ENCODE measurements at regions not wholly inside any gene's neighbourhood (a gene's known extent, or its start where the extent isn't known, plus 50 kb on each side); places are given as distances from the start of the nearest gene placed in this dataset.
A peak's percentile ranks its signal among the peaks of the same experiment; 100 is the strongest.
"Not testable (repeated sequence)": the region's sequence is repeated elsewhere in the genome, so short reads cannot be mapped to it uniquely, and the experiment has no call there.

DNA sequence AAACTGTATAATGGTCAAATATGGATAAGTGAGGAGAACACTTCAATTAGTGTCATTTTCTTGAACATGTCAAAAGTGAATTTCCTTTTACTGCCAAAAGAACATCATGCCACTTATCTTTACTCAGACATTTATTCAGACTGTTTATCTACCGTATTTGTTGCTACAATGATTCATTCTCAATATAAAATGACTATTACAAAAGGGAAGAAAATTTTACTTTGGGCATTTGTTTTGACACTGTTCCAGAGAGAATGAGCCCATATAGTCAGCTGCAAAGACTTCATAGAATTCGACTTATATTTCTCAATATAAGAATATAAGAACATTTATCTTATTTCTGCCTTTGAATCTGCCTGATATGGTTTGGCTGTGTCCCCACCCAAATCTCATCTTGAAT is 1699.1 kb downstream of the BRINP3 start:
- 43% methylated on average over 2 of the region's 2 CpGs for WGBS, 2 donors
- H3K27me3 ChIP-seq = no peaks in the 10 kb centered on the region
- no peak overlapping the region for H3K4me3 ChIP-seq (replicated peaks in 1 of 3)
- H3K9me3 ChIP-seq = no peaks in the 10 kb centered on the region
- TF ChIP-seq, protein P1, sequence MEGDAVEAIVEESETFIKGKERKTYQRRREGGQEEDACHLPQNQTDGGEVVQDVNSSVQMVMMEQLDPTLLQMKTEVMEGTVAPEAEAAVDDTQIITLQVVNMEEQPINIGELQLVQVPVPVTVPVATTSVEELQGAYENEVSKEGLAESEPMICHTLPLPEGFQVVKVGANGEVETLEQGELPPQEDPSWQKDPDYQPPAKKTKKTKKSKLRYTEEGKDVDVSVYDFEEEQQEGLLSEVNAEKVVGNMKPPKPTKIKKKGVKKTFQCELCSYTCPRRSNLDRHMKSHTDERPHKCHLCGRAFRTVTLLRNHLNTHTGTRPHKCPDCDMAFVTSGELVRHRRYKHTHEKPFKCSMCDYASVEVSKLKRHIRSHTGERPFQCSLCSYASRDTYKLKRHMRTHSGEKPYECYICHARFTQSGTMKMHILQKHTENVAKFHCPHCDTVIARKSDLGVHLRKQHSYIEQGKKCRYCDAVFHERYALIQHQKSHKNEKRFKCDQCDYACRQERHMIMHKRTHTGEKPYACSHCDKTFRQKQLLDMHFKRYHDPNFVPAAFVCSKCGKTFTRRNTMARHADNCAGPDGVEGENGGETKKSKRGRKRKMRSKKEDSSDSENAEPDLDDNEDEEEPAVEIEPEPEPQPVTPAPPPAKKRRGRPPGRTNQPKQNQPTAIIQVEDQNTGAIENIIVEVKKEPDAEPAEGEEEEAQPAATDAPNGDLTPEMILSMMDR (IDR thresholded peaks at IDR 0.05) = no peak
- no peak for TF ChIP-seq POLR2A (IDR thresholded peaks at IDR 0.05)
- no peak overlapping the region for H3K27ac ChIP-seq
- H3K4me1 ChIP-seq = no peaks in the 10 kb centered on the region
- no peaks in the 10 kb centered on the region for H3K36me3 ChIP-seq
- intact Hi-C loops (cut with DNase I) = no loop called here
- no peak for DNase-seq

DNA sequence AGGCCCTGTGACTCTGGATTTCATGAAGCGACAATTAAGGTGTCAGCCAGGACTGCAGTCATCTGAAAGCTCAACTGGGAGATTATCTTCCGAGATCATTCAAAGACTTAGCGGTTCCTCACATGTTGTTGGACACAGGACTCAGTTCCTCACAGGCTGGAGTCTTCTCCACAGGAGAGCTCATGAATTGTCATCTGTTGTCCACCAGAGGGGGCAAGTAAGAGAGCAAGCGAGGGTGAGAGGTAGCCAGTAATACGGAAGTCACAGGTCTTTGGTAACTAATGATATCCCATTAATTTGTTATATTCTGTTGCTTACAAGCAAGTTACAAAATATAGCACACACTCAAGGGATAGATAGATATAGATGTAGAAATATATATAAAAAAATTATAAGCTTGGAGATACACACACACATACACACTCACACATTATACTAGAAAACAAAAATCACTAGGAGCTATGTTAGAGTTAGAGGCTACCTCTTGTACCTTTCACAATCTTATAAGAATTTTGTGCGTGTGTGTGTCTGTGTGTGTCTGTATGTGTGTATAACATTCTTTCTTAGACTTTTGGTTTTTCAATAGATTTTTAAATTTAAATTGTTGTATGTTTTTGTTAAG is 1695.3 kb downstream of the BRINP3 start:
- H3K27me3 ChIP-seq = no peaks in the 10 kb centered on the region
- TF ChIP-seq POLR2A (IDR thresholded peaks at IDR 0.05) = no peak
- TF ChIP-seq, protein P1 (IDR thresholded peaks at IDR 0.05) = peak in 3 of 6 experiments; percentile 20 to 40 (median 20)
- no peaks in the 10 kb centered on the region for H3K4me1 ChIP-seq
- no peaks in the 10 kb centered on the region for H3K36me3 ChIP-seq
- H3K27ac ChIP-seq = no peak overlapping the region
- H3K4me3 ChIP-seq (replicated peaks in 1 of 3) = no peak overlapping the region
- 51 to 53% methylated on average over 6 of the region's 6 CpGs for WGBS, 2 donors
- no peaks in the 10 kb centered on the region for H3K9me3 ChIP-seq
- intact Hi-C loops (cut with DNase I) = no loop called here
- no peak for DNase-seq

DNA sequence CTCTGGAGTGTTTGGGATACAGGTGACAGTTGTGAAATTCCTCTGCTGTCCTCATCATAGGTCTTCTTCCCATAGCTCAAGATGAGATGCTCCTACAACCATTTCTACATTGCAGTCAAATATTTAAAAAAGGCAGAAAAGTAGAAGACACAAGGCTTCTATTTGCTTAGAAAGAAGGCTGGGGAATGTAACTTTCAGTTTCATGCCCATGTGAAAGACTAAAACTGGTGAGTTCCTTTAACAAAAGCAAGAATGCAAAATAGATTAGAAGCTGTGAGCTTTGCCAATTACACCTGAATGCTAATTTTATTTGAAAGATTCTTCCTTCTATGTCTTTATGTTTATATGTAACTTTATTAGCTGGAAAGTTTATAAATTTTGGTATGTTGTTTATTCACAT is 1682.7 kb downstream of the BRINP3 start:
- Histone ChIP-seq H3K4me1 (no peaks in the 10 kb centered on the region), H3K27ac (no peak overlapping the region), H3K36me3 (no peaks in the 10 kb centered on the region), H3K9me3 (no peaks in the 10 kb centered on the region), H3K27me3 (no peaks in the 10 kb centered on the region), H3K4me3 (replicated peaks in 1 of 3) (no peak overlapping the region)
- no peak for DNase-seq
- TF ChIP-seq POLR2A (IDR thresholded peaks at IDR 0.05) = no peak
- TF ChIP-seq, protein P1 (IDR thresholded peaks at IDR 0.05) = no peak
- intact Hi-C loops (cut with DNase I) = no loop called here

DNA sequence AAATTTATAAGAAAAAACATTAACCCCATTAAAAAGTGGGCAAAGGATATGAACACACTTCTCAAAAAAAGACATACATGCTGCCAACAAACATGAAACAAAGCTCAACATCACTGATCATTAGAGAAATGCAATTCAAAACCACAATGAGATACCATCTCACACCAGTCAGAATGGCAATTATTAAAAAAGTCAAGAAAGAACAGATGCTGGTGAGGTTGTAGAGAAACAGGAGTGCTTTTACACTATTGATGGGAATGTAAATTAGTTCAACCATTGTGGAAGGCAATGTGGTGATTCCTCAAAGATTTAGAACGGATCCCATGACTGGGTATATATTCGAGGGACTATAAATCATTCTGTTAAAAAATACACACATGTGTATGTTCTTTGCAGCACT is 1665.5 kb downstream of the BRINP3 start:
- H3K9me3 ChIP-seq; H3K36me3 ChIP-seq; H3K27me3 ChIP-seq; intact Hi-C loops (cut with DNase I); H3K4me1 ChIP-seq; DNase-seq; H3K27ac ChIP-seq; H3K4me3 ChIP-seq (replicated peaks in 1 of 3): not testable (repeated sequence)
- 81 to 89% methylated on average over 2 of the region's 2 CpGs for WGBS, 2 donors

DNA sequence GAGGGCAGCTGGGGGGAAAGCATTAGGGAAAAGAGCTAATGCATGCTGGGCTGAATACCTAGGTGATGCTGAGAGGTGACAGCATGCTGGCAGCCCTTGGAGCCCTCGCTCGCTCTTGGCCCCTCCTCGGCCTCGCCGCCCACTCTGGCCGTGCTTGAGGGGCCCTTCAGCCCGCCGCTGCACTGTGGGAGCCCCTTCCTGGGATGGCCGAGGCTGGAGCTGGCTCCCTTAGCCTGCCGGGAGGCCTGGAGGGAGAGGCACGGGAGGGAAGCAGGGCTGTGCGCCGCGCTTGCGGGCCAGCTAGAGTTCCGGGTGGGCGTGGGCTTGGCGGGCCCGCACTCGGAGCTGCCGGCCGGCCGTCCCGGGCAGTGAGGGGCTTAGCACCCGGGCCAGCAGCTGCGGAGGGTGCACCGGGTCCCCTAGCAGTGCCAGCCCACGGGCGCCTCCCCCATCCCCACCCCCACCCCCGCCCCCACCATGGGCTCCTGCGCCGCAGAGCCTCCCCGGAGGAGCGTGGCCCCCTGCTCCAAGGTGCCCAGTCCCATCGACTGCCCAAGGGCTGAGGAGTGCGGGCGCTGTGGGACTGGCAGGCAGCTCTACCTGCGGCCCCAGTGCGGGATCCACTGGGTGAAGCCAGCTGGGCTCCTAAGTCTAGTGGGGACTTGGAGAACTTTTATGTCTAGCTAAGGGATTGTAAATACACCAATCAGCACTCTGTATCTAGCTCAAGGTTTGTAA is 1664.7 kb downstream of the BRINP3 start:
- H3K27ac ChIP-seq; intact Hi-C loops (cut with DNase I); H3K9me3 ChIP-seq; H3K4me1 ChIP-seq; DNase-seq; H3K27me3 ChIP-seq; H3K4me3 ChIP-seq (replicated peaks in 1 of 3); H3K36me3 ChIP-seq: not testable (repeated sequence)
- 95 to 97% methylated on average over 8 to 23 of the region's 39 CpGs for WGBS, 2 donors

DNA sequence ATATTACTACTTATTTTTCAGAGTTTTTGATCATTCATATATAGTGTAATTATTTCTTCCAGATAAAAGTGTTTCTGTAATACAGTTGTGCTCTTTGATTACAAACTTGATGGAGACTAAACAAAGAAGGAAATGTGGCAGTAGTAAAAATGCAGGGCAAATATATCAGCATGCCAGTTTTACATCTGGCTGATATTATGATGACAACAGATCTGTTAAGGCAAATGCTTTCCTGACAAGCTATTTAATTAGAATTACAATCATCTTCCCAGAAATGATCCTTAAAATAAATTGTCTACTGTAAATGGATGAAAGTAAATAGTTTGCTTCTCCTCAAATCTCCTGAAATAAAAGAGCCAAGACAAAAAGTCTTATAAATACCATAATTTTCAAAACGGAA is 1659.8 kb downstream of the BRINP3 start:
- no peak overlapping the region for H3K4me3 ChIP-seq (replicated peaks in 1 of 3)
- intact Hi-C loops (cut with DNase I) = no loop called here
- H3K27ac ChIP-seq = no peak overlapping the region
- no peaks in the 10 kb centered on the region for H3K9me3 ChIP-seq
- no peak for DNase-seq
- H3K36me3 ChIP-seq = no peaks in the 10 kb centered on the region
- H3K27me3 ChIP-seq = no peaks in the 10 kb centered on the region
- TF ChIP-seq POLR2A (IDR thresholded peaks at IDR 0.05) = no peak
- TF ChIP-seq, protein P1 (IDR thresholded peaks at IDR 0.05) = no peak
- no peaks in the 10 kb centered on the region for H3K4me1 ChIP-seq
- 48 to 63% methylated on average over 1 of the region's 1 CpG for WGBS, 2 donors
